IMR-90 (cell line): ENCODE measurements at regions not wholly inside any gene's neighbourhood (a gene's known extent, or its start where the extent isn't known, plus 50 kb on each side); places are given as distances from the start of the nearest gene placed in this dataset.

Source experiments
- ATAC-seq: fragments of 200-7000 bp; cut with Tn5 transposase; 2 replicates; pipeline ENCODE4 v1.9.1; 2020; ENCODE audit warnings: low read depth, mild to moderate bottlenecking, moderate library complexity
- BruUV-seq: library from RNA; stranded (reverse); fragments of 400-500 nt; replicated peaks from 2 replicates; lab custom pipeline; 2021; lab: Mats Ljungman, UMichigan
- CTCF ChIA-PET: fragments of 300-600 bp; formaldehyde crosslinking; extraction: SDS; loops from one replicate; lab custom pipeline; 2021; ENCODE audit warnings: antibody characterized with exemption; lab: Yijun Ruan, JAX
- POLR2A ChIA-PET: fragments of 300-600 bp; sonication (Branson Sonifier 250); formaldehyde crosslinking; loops from one replicate; lab custom pipeline; 2022; ENCODE audit warnings: antibody characterized with exemption; ENCODE audit not compliant: unreplicated experiment; lab: Charles Lee
- DNase-seq: peaks from one replicate; pipeline ENCODE4 v3.0.0; 2013
- H2AFZ ChIP-seq: replicated peaks from 2 replicates; pipeline ENCODE3; 2013; ENCODE audit warnings: low read length, mild to moderate bottlenecking; ENCODE audit not compliant: poor library complexity
- H2AK5ac ChIP-seq: 2 replicates; pipeline ENCODE4 v1.6.1; 2013; ENCODE audit warnings: low read depth, low read length, inconsistent platforms
- H2AK9ac ChIP-seq: replicated peaks from 2 replicates; pipeline ENCODE3; 2013; ENCODE audit warnings: mild to moderate bottlenecking, low read depth, low read length, moderate library complexity; ENCODE audit not compliant: poor library complexity
- H2BK120ac ChIP-seq: 2 replicates; pipeline ENCODE4 v1.6.1; 2013; ENCODE audit warnings: low read depth, low read length, inconsistent platforms
- H2BK15ac ChIP-seq: 3 replicates; pipeline ENCODE4 v1.6.1; 2013; ENCODE audit warnings: low read depth, low read length, inconsistent platforms
- H2BK20ac ChIP-seq: 2 replicates; pipeline ENCODE4 v1.6.1; 2013; ENCODE audit warnings: low read depth, mild to moderate bottlenecking, inconsistent platforms, low read length, moderate library complexity
- H2BK5ac ChIP-seq: 2 replicates; pipeline ENCODE4 v1.6.1; 2013; ENCODE audit warnings: mild to moderate bottlenecking, low read depth, low read length, inconsistent platforms; ENCODE audit not compliant: poor library complexity, severe bottlenecking
- H3K14ac ChIP-seq: replicated peaks from 2 replicates; pipeline ENCODE4 v1.6.1; 2013; ENCODE audit warnings: low read depth, low read length, inconsistent platforms
- H3K18ac ChIP-seq: 2 replicates; pipeline ENCODE4 v1.6.1; 2013; ENCODE audit warnings: low read depth, low read length, control low read depth
- H3K23ac ChIP-seq: 2 replicates; pipeline ENCODE4 v1.6.1; 2013; ENCODE audit warnings: low read depth, low read length, inconsistent platforms
- H3K27ac ChIP-seq: 2 replicates; pipeline ENCODE4 v1.5.1; 2013; ENCODE audit warnings: mild to moderate bottlenecking, control low read depth, low read length; ENCODE audit not compliant: insufficient read depth
- H3K27me3 ChIP-seq: 2 replicates; pipeline ENCODE4 v1.6.1; 2013; ENCODE audit warnings: low read length; ENCODE audit not compliant: control insufficient read depth, insufficient read depth
- H3K36me3 ChIP-seq: 2 replicates; pipeline ENCODE4 v1.6.1; 2013; ENCODE audit warnings: low read length, mixed read lengths; ENCODE audit not compliant: control insufficient read depth, insufficient read depth
- H3K4ac ChIP-seq: 2 replicates; pipeline ENCODE4 v1.6.1; 2013; ENCODE audit warnings: low read depth, low read length, inconsistent platforms
- H3K4me1 ChIP-seq: 2 replicates; pipeline ENCODE4 v1.6.1; 2013; ENCODE audit warnings: low read length, mixed read lengths; ENCODE audit not compliant: control insufficient read depth, insufficient read depth
- H3K4me2 ChIP-seq: 2 replicates; pipeline ENCODE4 v1.6.1; 2013; ENCODE audit warnings: low read depth, mild to moderate bottlenecking, control low read depth, low read length, moderate library complexity
- H3K4me3 ChIP-seq: 2 replicates; pipeline ENCODE4 v1.5.1; 2013; ENCODE audit warnings: low read depth, mild to moderate bottlenecking, control low read depth, low read length, moderate library complexity; ENCODE audit not compliant: insufficient read depth
- H3K56ac ChIP-seq: 2 replicates; pipeline ENCODE4 v1.6.1; 2013; ENCODE audit warnings: low read length, inconsistent platforms; ENCODE audit not compliant: insufficient read depth; ENCODE audit errors: extremely low read depth
- H3K79me1 ChIP-seq, 2 experiments: 2 replicates each; pipeline ENCODE4 v1.6.1; 2013; ENCODE audit warnings: low read length in 2 of 2, inconsistent platforms in 1 of 2, low read depth in 1 of 2
- H3K9ac ChIP-seq: 2 replicates; pipeline ENCODE4 v1.6.1; 2013; ENCODE audit warnings: low read depth, low read length, control low read depth
- H3K9me1 ChIP-seq: 2 replicates; pipeline ENCODE4 v1.6.1; 2013; ENCODE audit warnings: low read length, inconsistent platforms; ENCODE audit not compliant: insufficient read depth
- H3K9me3 ChIP-seq: 2 replicates; pipeline ENCODE4 v1.6.1; 2013; ENCODE audit warnings: low read length; ENCODE audit not compliant: control insufficient read depth, insufficient read depth
- H4K20me1 ChIP-seq: 2 replicates; pipeline ENCODE4 v1.6.1; 2013; ENCODE audit warnings: low read length, inconsistent platforms; ENCODE audit not compliant: insufficient read depth
- H4K5ac ChIP-seq: 2 replicates; pipeline ENCODE4 v1.6.1; 2013; ENCODE audit warnings: mild to moderate bottlenecking, low read depth, low read length, control low read depth
- H4K8ac ChIP-seq, 2 experiments: 2 replicates each; pipeline ENCODE4 v1.6.1; 2013; ENCODE audit warnings: low read depth in 2 of 2, low read length in 2 of 2, control low read depth in 1 of 2, inconsistent platforms in 1 of 2
- H4K91ac ChIP-seq: 2 replicates; pipeline ENCODE4 v1.6.1; 2013; ENCODE audit warnings: low read depth, low read length, inconsistent platforms; ENCODE audit not compliant: insufficient read depth
- CEBPB ChIP-seq: IDR thresholded peaks from 2 replicates; pipeline ENCODE4 v1.6.1; 2012; ENCODE audit warnings: low read depth, low read length, improper control_type of control experiment
- CHD1 ChIP-seq: IDR thresholded peaks from 2 replicates; pipeline ENCODE4 v1.6.1; 2012; ENCODE audit warnings: low read depth, low read length, improper control_type of control experiment
- NFE2L2 ChIP-seq: fragments of 150-350 bp; IDR thresholded peaks from 2 replicates; pipeline ENCODE4 v1.6.1; 2016; ENCODE audit warnings: low read depth, mild to moderate bottlenecking, low read length
- POLR2A ChIP-seq: IDR thresholded peaks from 2 replicates; pipeline ENCODE4 v1.6.1; 2012; ENCODE audit warnings: mild to moderate bottlenecking, low read depth, low read length
- RAD21 ChIP-seq: IDR thresholded peaks from 2 replicates; pipeline ENCODE4 v1.6.1; 2012; ENCODE audit warnings: low read length, improper control_type of control experiment
- WGBS, 2 experiments: methylation state at CpG; one replicate each; pipeline versions ENCODE4 v1.1.5 to v1.1.7; 2013; ENCODE audit warnings: missing lambda C conversion rate in 2 of 2; ENCODE audit not compliant: insufficient read length in 1 of 2; ENCODE audit errors: extremely low coverage in 2 of 2; 5-methylcytosine and 5-hydroxymethylcytosine counted together
- dilution Hi-C: fragments of 300-500 bp; cut with HindIII; formaldehyde crosslinking; loops from one replicate; pipeline ENCODE4 v1.14.3; 2018; ENCODE audit warnings: low sequenced_read_pairs; ENCODE audit not compliant: unreplicated experiment
- in situ Hi-C: fragments of 300-500 bp; cut with MboI; formaldehyde crosslinking; loops from 3 replicates; pipeline ENCODE4 v1.14.3; 2019; ENCODE audit warnings: low sequenced_read_pairs, inconsistent platforms, mixed read lengths
- intact Hi-C: fragments of 100-400 bp; cut with micrococcal nuclease; formaldehyde crosslinking; loops from 2 replicates; pipeline ENCODE4 v1.10.0; 2022

- Histone ChIP-seq H3K79me1 (no peaks in the 10 kb centered on the region), H4K91ac (no peak overlapping the region), H2AK9ac (no peak overlapping the region), H4K20me1 (no peaks in the 10 kb centered on the region), H3K56ac (no peak overlapping the region), H3K4me2 (no peak overlapping the region), H3K14ac (no peak overlapping the region), H3K23ac (no peak overlapping the region), H2BK5ac (no peak overlapping the region), H3K4ac (no peak overlapping the region), H3K18ac (no peak overlapping the region), H3K9ac (no peak overlapping the region), H2BK120ac (no peak overlapping the region), H3K4me1 (no peaks in the 10 kb centered on the region), H2AK5ac (no peak overlapping the region), H3K27ac (no peak overlapping the region), H2BK15ac (no peak overlapping the region), H2BK20ac (no peak overlapping the region), H4K8ac (no peak overlapping the region), H2AFZ (no peak overlapping the region), H4K5ac (no peak overlapping the region), H3K4me3 (no peak overlapping the region), H3K9me1 (no peaks in the 10 kb centered on the region), H3K9me3 (peaks cover 3% of the 10 kb centered on the region; the same call in 1 of the 2 replicates), H3K36me3 (no peaks in the 10 kb centered on the region), H3K27me3 (no peaks in the 10 kb centered on the region)
- no TSS peak for BruUV-seq
- in situ Hi-C loops (no loop called here), dilution Hi-C loops (no loop called here), intact Hi-C loops (no loop called here)
- 23% methylated on average over 4 of the region's 9 CpGs; no CpG with 5 or more reads in 1 of the 2 experiments for WGBS, 2 experiments
- no peak for DNase-seq
- no peak for ATAC-seq
- no peak for TF ChIP-seq RAD21
- no peak for TF ChIP-seq POLR2A
- no peak for TF ChIP-seq NFE2L2
- no peak for TF ChIP-seq CEBPB
- TF ChIP-seq CHD1, result no peak
- ChIA-PET CTCF (no interaction called here), POLR2A (no interaction called here)
Observed at GRCh38 chr1:37149296-37149695, 115.0 kb upstream of the GRIK3 start.
